ENCODE measurements at regions not wholly inside any gene's neighbourhood (a gene's known extent, or its start where the extent isn't known, plus 50 kb on each side); places are given as distances from the start of the nearest gene placed in this dataset.
"Not testable (repeated sequence)": the region's sequence is repeated elsewhere in the genome, so short reads cannot be mapped to it uniquely, and the experiment has no call there.

- Histone ChIP-seq H3K9ac (ENCODE audit: low read depth, low read length) (no peak overlapping the region), H3K9me3 (ENCODE audit: insufficient read depth, low read depth, low read length) (peaks cover 11% of the 10 kb centered on the region; the same call in 1 of the 2 replicates), H3K27ac (ENCODE audit: low read length) (no peak overlapping the region), H3K4me3 (ENCODE audit: low read length) (no peak overlapping the region), H3K4me1 (ENCODE audit: insufficient read depth, low read length) (peaks cover 3% of the 10 kb centered on the region; the same call in 1 of the 2 replicates), H3K27me3 (ENCODE audit: insufficient read depth, low read length) (no peaks in the 10 kb centered on the region), H3K36me3 (ENCODE audit: insufficient read depth, low read depth, low read length) (no peaks in the 10 kb centered on the region)
Observed at GRCh38 chr3:177453451-177453844, 256.2 kb upstream of the TBL1XR1 start.

GRCh38 chr3:177457204-177457603 is 259.9 kb upstream of the TBL1XR1 start:
- not testable (repeated sequence) for H3K9ac ChIP-seq (ENCODE audit: low read depth, low read length); H3K27ac ChIP-seq (ENCODE audit: low read length); H3K27me3 ChIP-seq (ENCODE audit: insufficient read depth, low read length); H3K4me3 ChIP-seq (ENCODE audit: low read length); H3K36me3 ChIP-seq (ENCODE audit: insufficient read depth, low read depth, low read length)
- Histone ChIP-seq H3K4me1 (ENCODE audit: insufficient read depth, low read length) (peaks cover 15% of the 10 kb centered on the region), H3K9me3 (ENCODE audit: insufficient read depth, low read depth, low read length) (peaks cover 11% of the 10 kb centered on the region; the same call in 1 of the 2 replicates)

GRCh38 chr3:177459401-177459800 is 262.1 kb upstream of the TBL1XR1 start:
- peaks cover 15% of the 10 kb centered on the region for H3K4me1 ChIP-seq (ENCODE audit: insufficient read depth, low read length)
- H3K27me3 ChIP-seq (ENCODE audit: insufficient read depth, low read length), result no peaks in the 10 kb centered on the region
- H3K9me3 ChIP-seq (ENCODE audit: insufficient read depth, low read depth, low read length), result peaks cover 11% of the 10 kb centered on the region; the same call in 1 of the 2 replicates
- no peak overlapping the region for H3K27ac ChIP-seq (ENCODE audit: low read length)
- H3K36me3 ChIP-seq (ENCODE audit: insufficient read depth, low read depth, low read length), result no peaks in the 10 kb centered on the region
- no peak overlapping the region for H3K9ac ChIP-seq (ENCODE audit: low read depth, low read length)
- H3K4me3 ChIP-seq (ENCODE audit: low read length), result no peak overlapping the region

GRCh38 chr3:177460047-177460446 is 262.8 kb upstream of the TBL1XR1 start:
- peak overlapping the region; percentile 8; the same call in 1 of the 2 replicates for H3K9ac ChIP-seq (ENCODE audit: low read depth, low read length)

GRCh38 chr3:177461765-177462164 is 264.5 kb upstream of the TBL1XR1 start:
- H3K4me3 ChIP-seq (ENCODE audit: low read length), result no peak overlapping the region
- no peak overlapping the region for H3K9ac ChIP-seq (ENCODE audit: low read depth, low read length)
- no peaks in the 10 kb centered on the region for H3K27me3 ChIP-seq (ENCODE audit: insufficient read depth, low read length)
- H3K36me3 ChIP-seq (ENCODE audit: insufficient read depth, low read depth, low read length), result no peaks in the 10 kb centered on the region
- peaks cover 11% of the 10 kb centered on the region; the same call in 1 of the 2 replicates for H3K9me3 ChIP-seq (ENCODE audit: insufficient read depth, low read depth, low read length)
- H3K27ac ChIP-seq (ENCODE audit: low read length), result no peak overlapping the region
- peaks cover 15% of the 10 kb centered on the region for H3K4me1 ChIP-seq (ENCODE audit: insufficient read depth, low read length)

More at GRCh38 chr3:177460047-177460446, 262.8 kb upstream of the TBL1XR1 start:
- H3K27me3 ChIP-seq (ENCODE audit: insufficient read depth, low read length), result no peaks in the 10 kb centered on the region
- peaks cover 15% of the 10 kb centered on the region for H3K4me1 ChIP-seq (ENCODE audit: insufficient read depth, low read length)
- H3K9me3 ChIP-seq (ENCODE audit: insufficient read depth, low read depth, low read length), result peaks cover 11% of the 10 kb centered on the region; the same call in 1 of the 2 replicates
- H3K36me3 ChIP-seq (ENCODE audit: insufficient read depth, low read depth, low read length), result no peaks in the 10 kb centered on the region
- no peak overlapping the region; the same call in 1 of the 2 replicates for H3K4me3 ChIP-seq (ENCODE audit: low read length)
- no peak overlapping the region for H3K27ac ChIP-seq (ENCODE audit: low read length)

GRCh38 chr3:177463341-177463740 is 266.1 kb upstream of the TBL1XR1 start:
- not testable (repeated sequence) for H3K4me3 ChIP-seq (ENCODE audit: low read length); H3K27me3 ChIP-seq (ENCODE audit: insufficient read depth, low read length); H3K9me3 ChIP-seq (ENCODE audit: insufficient read depth, low read depth, low read length); H3K36me3 ChIP-seq (ENCODE audit: insufficient read depth, low read depth, low read length); H3K27ac ChIP-seq (ENCODE audit: low read length); H3K9ac ChIP-seq (ENCODE audit: low read depth, low read length)
- peaks cover 15% of the 10 kb centered on the region for H3K4me1 ChIP-seq (ENCODE audit: insufficient read depth, low read length)

- Histone ChIP-seq H3K4me3 (ENCODE audit: low read length) (no peak overlapping the region), H3K27ac (ENCODE audit: low read length) (no peak overlapping the region), H3K4me1 (ENCODE audit: insufficient read depth, low read length) (peaks cover 15% of the 10 kb centered on the region), H3K36me3 (ENCODE audit: insufficient read depth, low read depth, low read length) (no peaks in the 10 kb centered on the region), H3K27me3 (ENCODE audit: insufficient read depth, low read length) (no peaks in the 10 kb centered on the region), H3K9me3 (ENCODE audit: insufficient read depth, low read depth, low read length) (no peaks in the 10 kb centered on the region), H3K9ac (ENCODE audit: low read depth, low read length) (no peak overlapping the region)
Observed at GRCh38 chr3:177463863-177464262, 266.6 kb upstream of the TBL1XR1 start.

- Histone ChIP-seq H3K4me3 (ENCODE audit: low read length) (no peak overlapping the region), H3K36me3 (ENCODE audit: insufficient read depth, low read depth, low read length) (no peaks in the 10 kb centered on the region), H3K27me3 (ENCODE audit: insufficient read depth, low read length) (no peaks in the 10 kb centered on the region), H3K9ac (ENCODE audit: low read depth, low read length) (no peak overlapping the region), H3K27ac (ENCODE audit: low read length) (no peak overlapping the region), H3K4me1 (ENCODE audit: insufficient read depth, low read length) (peaks cover 11% of the 10 kb centered on the region; the same call in 1 of the 2 replicates), H3K9me3 (ENCODE audit: insufficient read depth, low read depth, low read length) (no peaks in the 10 kb centered on the region)
Observed at GRCh38 chr3:177464392-177465256, 267.3 kb upstream of the TBL1XR1 start.

GRCh38 chr3:177465257-177465642 is 268.0 kb upstream of the TBL1XR1 start:
- Histone ChIP-seq H3K9me3 (ENCODE audit: insufficient read depth, low read depth, low read length) (no peaks in the 10 kb centered on the region), H3K4me1 (ENCODE audit: insufficient read depth, low read length) (peaks cover 5% of the 10 kb centered on the region; the same call in 1 of the 2 replicates), H3K36me3 (ENCODE audit: insufficient read depth, low read depth, low read length) (no peaks in the 10 kb centered on the region), H3K9ac (ENCODE audit: low read depth, low read length) (no peak overlapping the region), H3K27me3 (ENCODE audit: insufficient read depth, low read length) (no peaks in the 10 kb centered on the region), H3K4me3 (ENCODE audit: low read length) (no peak overlapping the region), H3K27ac (ENCODE audit: low read length) (no peak overlapping the region)

- H3K4me1 ChIP-seq (ENCODE audit: insufficient read depth, low read length), result no peaks in the 10 kb centered on the region
- H3K36me3 ChIP-seq (ENCODE audit: insufficient read depth, low read depth, low read length), result no peaks in the 10 kb centered on the region
- H3K27ac ChIP-seq (ENCODE audit: low read length), result no peak overlapping the region
- H3K9me3 ChIP-seq (ENCODE audit: insufficient read depth, low read depth, low read length), result no peaks in the 10 kb centered on the region
- H3K4me3 ChIP-seq (ENCODE audit: low read length), result no peak overlapping the region
- no peak overlapping the region for H3K9ac ChIP-seq (ENCODE audit: low read depth, low read length)
- no peaks in the 10 kb centered on the region for H3K27me3 ChIP-seq (ENCODE audit: insufficient read depth, low read length)
Observed at GRCh38 chr3:177466074-177466473, 268.8 kb upstream of the TBL1XR1 start.

- H3K4me1 ChIP-seq (ENCODE audit: insufficient read depth, low read length); H3K27ac ChIP-seq (ENCODE audit: low read length); H3K36me3 ChIP-seq (ENCODE audit: insufficient read depth, low read depth, low read length); H3K9ac ChIP-seq (ENCODE audit: low read depth, low read length); H3K9me3 ChIP-seq (ENCODE audit: insufficient read depth, low read depth, low read length); H3K4me3 ChIP-seq (ENCODE audit: low read length); H3K27me3 ChIP-seq (ENCODE audit: insufficient read depth, low read length): not testable (repeated sequence)
Observed at GRCh38 chr3:177466622-177467021, 269.3 kb upstream of the TBL1XR1 start.
